ENCODE measurements at regions not wholly inside any gene's neighbourhood (a gene's known extent, or its start where the extent isn't known, plus 50 kb on each side); places are given as distances from the start of the nearest gene placed in this dataset.

DNA sequence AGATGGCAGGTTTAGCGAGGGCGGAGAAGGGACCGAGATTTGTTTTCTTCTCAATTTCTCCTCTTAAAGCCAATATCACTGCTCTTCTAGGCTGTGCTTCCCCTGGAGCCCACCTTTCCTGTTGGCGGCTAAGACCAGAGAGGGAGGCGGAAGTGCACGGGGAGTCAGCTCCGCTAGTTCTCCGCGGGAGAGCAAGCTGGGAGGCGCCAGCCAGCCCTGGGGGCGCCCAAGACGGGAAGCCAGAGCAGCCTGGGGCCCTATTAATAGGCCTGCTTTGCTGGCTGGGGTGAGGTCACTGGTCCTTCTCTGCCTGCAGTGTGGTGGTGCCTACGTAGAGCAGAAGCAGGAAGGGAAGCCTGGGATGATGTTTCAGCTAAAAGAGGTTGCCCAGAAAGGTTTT is 61.6 kb downstream of the LSM5 start:
- TF ChIP-seq, protein P1, sequence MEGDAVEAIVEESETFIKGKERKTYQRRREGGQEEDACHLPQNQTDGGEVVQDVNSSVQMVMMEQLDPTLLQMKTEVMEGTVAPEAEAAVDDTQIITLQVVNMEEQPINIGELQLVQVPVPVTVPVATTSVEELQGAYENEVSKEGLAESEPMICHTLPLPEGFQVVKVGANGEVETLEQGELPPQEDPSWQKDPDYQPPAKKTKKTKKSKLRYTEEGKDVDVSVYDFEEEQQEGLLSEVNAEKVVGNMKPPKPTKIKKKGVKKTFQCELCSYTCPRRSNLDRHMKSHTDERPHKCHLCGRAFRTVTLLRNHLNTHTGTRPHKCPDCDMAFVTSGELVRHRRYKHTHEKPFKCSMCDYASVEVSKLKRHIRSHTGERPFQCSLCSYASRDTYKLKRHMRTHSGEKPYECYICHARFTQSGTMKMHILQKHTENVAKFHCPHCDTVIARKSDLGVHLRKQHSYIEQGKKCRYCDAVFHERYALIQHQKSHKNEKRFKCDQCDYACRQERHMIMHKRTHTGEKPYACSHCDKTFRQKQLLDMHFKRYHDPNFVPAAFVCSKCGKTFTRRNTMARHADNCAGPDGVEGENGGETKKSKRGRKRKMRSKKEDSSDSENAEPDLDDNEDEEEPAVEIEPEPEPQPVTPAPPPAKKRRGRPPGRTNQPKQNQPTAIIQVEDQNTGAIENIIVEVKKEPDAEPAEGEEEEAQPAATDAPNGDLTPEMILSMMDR (IDR thresholded peaks at IDR 0.05; ENCODE audit: insufficient read depth, low read length), result no peak
- no peak for DNase-seq (ENCODE audit: low read depth)
- H3K4me3 ChIP-seq (ENCODE audit: low read depth, low read length), result no peak overlapping the region

DNA sequence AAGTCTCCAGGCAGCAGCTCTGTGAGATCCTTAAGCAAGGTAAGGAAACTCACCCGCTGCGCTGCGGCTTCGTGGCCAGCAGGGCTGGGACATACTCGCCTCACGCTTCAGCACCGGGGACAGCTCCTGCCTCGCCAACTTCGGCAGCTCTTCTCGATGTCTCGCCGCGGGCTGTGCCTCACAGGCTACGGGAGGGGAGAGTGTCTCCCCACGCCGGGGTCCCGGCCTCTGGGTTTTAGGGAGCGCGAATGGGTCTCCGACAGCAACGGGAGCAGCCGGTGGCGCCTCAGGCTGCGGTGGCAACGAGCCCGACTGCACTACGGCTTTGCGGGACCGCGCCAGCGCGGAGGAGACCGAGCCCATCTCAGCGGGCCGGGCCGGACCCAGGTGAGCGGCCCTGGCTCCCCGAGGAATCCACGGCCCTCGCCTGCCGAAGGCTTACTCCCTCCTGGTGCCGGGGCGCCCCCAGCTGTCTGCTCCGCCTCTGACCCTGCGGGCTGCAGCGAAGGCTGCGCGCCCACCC is 62.4 kb downstream of the LSM5 start:
- DNase-seq (ENCODE audit: low read depth), result peak; percentile 77
- TF ChIP-seq, protein P1 (IDR thresholded peaks at IDR 0.05; ENCODE audit: insufficient read depth, low read length), result peak; percentile 67
- no peak overlapping the region for H3K4me3 ChIP-seq (ENCODE audit: low read depth, low read length)

DNA sequence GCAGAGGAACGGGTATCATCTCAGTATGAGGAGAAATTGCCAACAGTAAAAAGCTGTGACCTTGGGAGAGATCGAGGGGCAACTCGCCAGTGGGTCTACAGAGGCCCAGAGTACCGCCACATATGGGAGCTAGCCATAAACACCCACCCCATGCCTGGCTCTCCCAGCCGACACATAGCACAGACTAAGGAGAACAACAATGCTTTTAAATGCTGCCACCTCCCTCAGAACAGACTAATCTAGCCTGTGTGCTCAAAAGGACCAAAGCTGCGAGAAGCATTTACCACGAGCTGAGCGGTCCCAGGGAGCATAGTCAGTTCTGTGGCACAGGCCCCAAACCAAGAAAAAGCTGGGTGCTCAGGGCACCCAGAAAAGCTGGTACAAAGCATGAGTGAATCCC is 73.3 kb downstream of the LSM5 start:
- TF ChIP-seq, protein P1 (IDR thresholded peaks at IDR 0.05; ENCODE audit: insufficient read depth, low read length), result no peak
- DNase-seq (ENCODE audit: low read depth), result no peak
- no peak overlapping the region for H3K4me3 ChIP-seq (ENCODE audit: low read depth, low read length)

DNA sequence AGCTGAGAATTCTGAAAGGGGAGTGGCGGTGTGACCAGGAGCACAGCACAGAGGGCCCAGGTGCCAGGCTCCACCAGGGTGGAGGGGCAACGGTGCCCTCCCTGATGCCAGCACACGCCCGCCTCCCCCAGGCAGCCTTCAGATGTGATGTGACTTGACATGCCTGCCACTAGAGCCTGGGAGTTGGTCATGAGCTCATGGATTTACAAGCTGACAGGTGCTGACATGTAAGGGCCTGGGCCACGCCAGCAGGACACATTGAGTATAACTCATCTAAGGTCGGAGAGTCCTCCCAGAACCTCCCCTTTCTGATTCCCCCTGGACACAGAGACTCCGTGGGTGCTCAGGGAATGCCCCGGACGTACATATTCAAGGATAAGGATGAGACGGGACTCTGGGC is 74.2 kb downstream of the LSM5 start:
- DNase-seq (ENCODE audit: low read depth), result no peak
- TF ChIP-seq, protein P1 (IDR thresholded peaks at IDR 0.05; ENCODE audit: insufficient read depth, low read length), result no peak
- no peak overlapping the region for H3K4me3 ChIP-seq (ENCODE audit: low read depth, low read length)

DNA sequence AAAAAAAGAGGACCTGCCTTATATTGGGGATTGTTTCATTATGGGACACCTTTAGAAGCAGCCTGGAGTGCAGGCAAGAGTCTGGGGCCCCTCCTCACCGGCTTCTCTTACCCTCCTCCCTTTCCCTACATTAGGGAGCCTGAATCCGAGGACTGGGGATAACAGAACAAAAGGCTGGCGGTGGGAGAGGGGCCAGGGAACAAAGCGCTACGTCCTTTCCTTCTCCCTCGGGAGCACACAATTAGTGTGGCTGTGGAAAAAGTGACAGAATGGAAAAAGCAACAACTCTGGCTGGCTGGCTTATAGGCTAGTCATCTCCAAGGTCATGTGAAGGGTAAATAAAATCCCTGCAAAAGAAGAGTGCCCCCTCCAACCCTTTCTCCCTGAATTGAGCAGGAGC is 74.7 kb downstream of the LSM5 start:
- TF ChIP-seq, protein P1 (IDR thresholded peaks at IDR 0.05; ENCODE audit: insufficient read depth, low read length), result no peak
- DNase-seq (ENCODE audit: low read depth), result no peak
- no peak overlapping the region for H3K4me3 ChIP-seq (ENCODE audit: low read depth, low read length)

DNA sequence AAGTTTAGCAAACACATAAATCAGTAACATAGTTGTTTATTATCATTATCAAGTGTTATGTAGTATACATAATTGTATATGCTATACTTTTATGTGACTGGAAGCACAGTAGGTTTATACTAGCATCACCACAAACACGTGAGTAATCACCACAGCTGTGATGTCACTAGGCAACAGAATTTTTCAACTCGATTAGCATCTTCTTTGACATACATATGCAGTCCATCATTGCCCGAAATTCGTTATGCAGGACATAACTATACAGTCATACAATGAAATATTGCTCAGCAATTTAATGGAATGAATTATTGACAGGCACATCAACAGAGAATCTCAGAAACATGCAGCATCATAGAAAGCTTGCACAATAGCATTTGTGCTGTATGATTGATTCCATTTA is 77.7 kb downstream of the LSM5 start:
- H3K4me3 ChIP-seq (ENCODE audit: low read depth, low read length), result no peak overlapping the region
- no peak for DNase-seq (ENCODE audit: low read depth)
- TF ChIP-seq, protein P1 (IDR thresholded peaks at IDR 0.05; ENCODE audit: insufficient read depth, low read length), result no peak

DNA sequence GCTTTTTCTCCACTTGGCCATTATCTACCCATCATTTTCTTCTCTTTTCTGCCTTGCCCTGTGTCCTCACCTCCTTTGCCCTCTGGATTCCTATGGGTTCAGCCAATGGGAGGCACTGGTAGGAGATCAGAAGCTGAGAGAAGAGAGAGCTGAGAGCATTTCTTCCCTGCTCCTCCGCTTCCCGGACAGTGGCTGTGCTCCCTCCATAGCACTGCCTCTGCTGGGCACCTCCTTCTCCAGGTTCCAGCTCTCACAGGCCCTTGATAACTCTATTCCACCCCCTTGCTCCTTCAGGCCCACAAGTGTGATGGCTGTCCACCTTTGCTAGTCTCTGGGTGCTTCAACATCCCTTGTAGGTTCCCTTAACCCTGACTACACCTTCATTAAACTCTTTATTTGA is 79.6 kb downstream of the LSM5 start:
- no peak for DNase-seq (ENCODE audit: low read depth)
- H3K4me3 ChIP-seq (ENCODE audit: low read depth, low read length), result no peak overlapping the region
- TF ChIP-seq, protein P1 (IDR thresholded peaks at IDR 0.05; ENCODE audit: insufficient read depth, low read length), result no peak

Measured in fibroblast of the aortic adventitia (primary cell).